Panc1 (cell line): ENCODE measurements at regions not wholly inside any gene's neighbourhood (a gene's known extent, or its start where the extent isn't known, plus 50 kb on each side); places are given as distances from the start of the nearest gene placed in this dataset.

Experiments
- ATAC-seq: fragments of 200-7000 bp; cut with Tn5 transposase; 2 replicates; pipeline ENCODE4 v1.9.1; 2020; ENCODE audit warnings: mild to moderate bottlenecking, moderate library complexity
- BruUV-seq: library from RNA; stranded (reverse); fragments of 400-500 nt; replicated peaks from 2 replicates; lab custom pipeline; 2021; lab: Mats Ljungman, UMichigan
- CTCF ChIA-PET: fragments of 300-600 bp; sonication (Branson Sonifier 250); formaldehyde crosslinking; loops from one replicate; lab custom pipeline; 2022; ENCODE audit warnings: antibody characterized with exemption; lab: Charles Lee
- POLR2A ChIA-PET: fragments of 300-600 bp; sonication (Branson Sonifier 250); formaldehyde crosslinking; loops from one replicate; lab custom pipeline; 2022; ENCODE audit warnings: antibody characterized with exemption; lab: Charles Lee
- DNase-seq: peaks from one replicate; pipeline ENCODE4 v3.0.0-alpha.2; 2010; ENCODE audit warnings: low read depth, low spot score
- H3K27ac ChIP-seq: 2 replicates; pipeline ENCODE4 v1.5.1; 2011; ENCODE audit warnings: mild to moderate bottlenecking, low read length, inconsistent platforms
- H3K27me3 ChIP-seq: fragments of 200-500 bp; sonication (Bioruptor generic); 2 replicates; pipeline ENCODE4 v1.6.0; 2014; ENCODE audit warnings: low read length, inconsistent platforms; ENCODE audit not compliant: control insufficient read depth, insufficient read depth
- H3K36me3 ChIP-seq: fragments of 200-500 bp; sonication (Bioruptor generic); 2 replicates; pipeline ENCODE4 v1.5.1; 2014; ENCODE audit warnings: inconsistent platforms, mild to moderate bottlenecking, low read length, moderate library complexity; ENCODE audit not compliant: control insufficient read depth, insufficient read depth
- H3K4me1 ChIP-seq: 2 replicates; pipeline ENCODE4 v1.5.1; 2011; ENCODE audit warnings: inconsistent platforms, mild to moderate bottlenecking, low read length, moderate library complexity; ENCODE audit not compliant: control insufficient read depth, insufficient read depth
- H3K4me3 ChIP-seq, 2 experiments: 2 replicates each; pipeline ENCODE4 v1.5.1; 2011 to 2012; ENCODE audit warnings: low read depth in 2 of 2, low read length in 2 of 2, mild to moderate bottlenecking in 2 of 2, inconsistent platforms in 1 of 2, moderate library complexity in 1 of 2
- H3K9me3 ChIP-seq: fragments of 200-500 bp; sonication (Bioruptor generic); 2 replicates; pipeline ENCODE4 v1.5.1; 2014; ENCODE audit warnings: low read depth, mild to moderate bottlenecking, inconsistent platforms, low read length, moderate library complexity; ENCODE audit not compliant: control insufficient read depth, insufficient read depth
- CTCF ChIP-seq: fragments of 450-650 bp; IDR thresholded peaks from 2 replicates; pipeline ENCODE4 v1.5.1; 2017; ENCODE audit warnings: mild to moderate bottlenecking
- POLR2AphosphoS5 ChIP-seq: IDR thresholded peaks from 2 replicates; pipeline ENCODE4 v1.6.1; 2012; ENCODE audit warnings: mild to moderate bottlenecking, low read depth, low read length, moderate library complexity
- SIN3A ChIP-seq: IDR thresholded peaks from 2 replicates; pipeline ENCODE4 v1.6.1; 2012; ENCODE audit warnings: low read depth, mild to moderate bottlenecking, low read length, moderate library complexity, borderline replicate concordance; ENCODE audit not compliant: insufficient read depth
- TCF7L2 ChIP-seq: IDR thresholded peaks from 2 replicates; pipeline ENCODE4 v1.6.1; 2011; ENCODE audit warnings: mild to moderate bottlenecking, low read depth, low read length, inconsistent platforms
- in situ Hi-C: cut with HindIII; loops from 2 replicates; pipeline ENCODE4 v1.10.0; 2016; ENCODE audit warnings: low sequenced_read_pairs, low pct_unique_long_range_greater_than_20kb
- intact Hi-C: fragments of 100-400 bp; cut with micrococcal nuclease; formaldehyde crosslinking; loops from one replicate; pipeline ENCODE4 v1.10.0; 2022; ENCODE audit not compliant: unreplicated experiment
- TF ChIP-seq, protein P1 (sequence below), 2 experiments: IDR thresholded peaks; 2 replicates each; pipeline ENCODE4 v1.6.1; 2011 to 2012; ENCODE audit warnings: low read depth in 2 of 2, control low read depth in 1 of 2, low read length in 1 of 2, mild to moderate bottlenecking in 1 of 2, moderate library complexity in 1 of 2; ENCODE audit not compliant: insufficient read depth in 1 of 2

DNA sequence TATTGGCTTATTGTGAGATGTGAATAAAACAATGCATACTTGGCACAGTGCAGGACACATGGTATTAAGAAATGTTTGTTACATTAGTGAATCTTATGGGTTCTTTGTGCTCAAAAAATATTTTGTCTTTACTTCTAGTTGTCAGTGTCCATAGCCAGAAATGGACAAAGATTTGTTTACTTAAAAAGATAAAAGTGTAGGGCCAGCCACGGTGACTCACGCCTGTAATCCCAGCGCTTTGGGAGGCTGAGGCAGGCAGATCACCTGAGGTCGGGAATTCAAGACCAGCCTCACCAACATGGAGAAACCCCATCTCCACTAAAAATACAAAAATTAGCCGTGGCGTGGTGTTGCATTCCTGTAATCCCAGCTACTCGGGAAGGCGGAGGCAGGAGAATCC lies 654.6 kb upstream of the NEGR1 start:
- intact Hi-C loops: loop anchor here (2.0 kb wide), 1 partner anchor 20 kb away; no protein-coding TSS in a partner anchor
- no peak for ATAC-seq
- H3K36me3 ChIP-seq: no peaks in the 10 kb centered on the region
- H3K27me3 ChIP-seq: no peaks in the 10 kb centered on the region
- no peak overlapping the region for H3K27ac ChIP-seq
- POLR2A ChIA-PET: no interaction called here
- BruUV-seq: no TSS peak
- no peak overlapping the region for H3K4me3 ChIP-seq
- CTCF ChIA-PET: no interaction called here
- no peaks in the 10 kb centered on the region for H3K4me1 ChIP-seq
- no peak for DNase-seq
- in situ Hi-C loops: no loop called here
- H3K9me3 ChIP-seq: no peaks in the 10 kb centered on the region
- TF ChIP-seq TCF7L2 (no peak), CTCF (no peak), POLR2AphosphoS5 (no peak), SIN3A (no peak)
- TF ChIP-seq, protein P1, sequence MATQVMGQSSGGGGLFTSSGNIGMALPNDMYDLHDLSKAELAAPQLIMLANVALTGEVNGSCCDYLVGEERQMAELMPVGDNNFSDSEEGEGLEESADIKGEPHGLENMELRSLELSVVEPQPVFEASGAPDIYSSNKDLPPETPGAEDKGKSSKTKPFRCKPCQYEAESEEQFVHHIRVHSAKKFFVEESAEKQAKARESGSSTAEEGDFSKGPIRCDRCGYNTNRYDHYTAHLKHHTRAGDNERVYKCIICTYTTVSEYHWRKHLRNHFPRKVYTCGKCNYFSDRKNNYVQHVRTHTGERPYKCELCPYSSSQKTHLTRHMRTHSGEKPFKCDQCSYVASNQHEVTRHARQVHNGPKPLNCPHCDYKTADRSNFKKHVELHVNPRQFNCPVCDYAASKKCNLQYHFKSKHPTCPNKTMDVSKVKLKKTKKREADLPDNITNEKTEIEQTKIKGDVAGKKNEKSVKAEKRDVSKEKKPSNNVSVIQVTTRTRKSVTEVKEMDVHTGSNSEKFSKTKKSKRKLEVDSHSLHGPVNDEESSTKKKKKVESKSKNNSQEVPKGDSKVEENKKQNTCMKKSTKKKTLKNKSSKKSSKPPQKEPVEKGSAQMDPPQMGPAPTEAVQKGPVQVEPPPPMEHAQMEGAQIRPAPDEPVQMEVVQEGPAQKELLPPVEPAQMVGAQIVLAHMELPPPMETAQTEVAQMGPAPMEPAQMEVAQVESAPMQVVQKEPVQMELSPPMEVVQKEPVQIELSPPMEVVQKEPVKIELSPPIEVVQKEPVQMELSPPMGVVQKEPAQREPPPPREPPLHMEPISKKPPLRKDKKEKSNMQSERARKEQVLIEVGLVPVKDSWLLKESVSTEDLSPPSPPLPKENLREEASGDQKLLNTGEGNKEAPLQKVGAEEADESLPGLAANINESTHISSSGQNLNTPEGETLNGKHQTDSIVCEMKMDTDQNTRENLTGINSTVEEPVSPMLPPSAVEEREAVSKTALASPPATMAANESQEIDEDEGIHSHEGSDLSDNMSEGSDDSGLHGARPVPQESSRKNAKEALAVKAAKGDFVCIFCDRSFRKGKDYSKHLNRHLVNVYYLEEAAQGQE (IDR thresholded peaks at IDR 0.05; ENCODE audit: insufficient read depth in 1 of 2, low read depth in 2 of 2, low read length in 1 of 2): no peak

- Histone ChIP-seq H3K27ac (no peak overlapping the region), H3K4me1 (no peaks in the 10 kb centered on the region), H3K9me3 (no peaks in the 10 kb centered on the region), H3K4me3 (no peak overlapping the region), H3K27me3 (no peaks in the 10 kb centered on the region), H3K36me3 (no peaks in the 10 kb centered on the region)
- DNase-seq (no peak), ATAC-seq (no peak)
- no TSS peak for BruUV-seq
- TF ChIP-seq SIN3A (no peak), CTCF (no peak), TCF7L2 (no peak)
- TF ChIP-seq, protein P1 (IDR thresholded peaks at IDR 0.05; ENCODE audit: insufficient read depth in 1 of 2, low read depth in 2 of 2, low read length in 1 of 2): no peak
- intact Hi-C loops: loop anchor here (2.0 kb wide), 1 partner anchor 19 kb away; no protein-coding TSS in a partner anchor
- ChIA-PET CTCF (no interaction called here), POLR2A (no interaction called here)
- in situ Hi-C loops: no loop called here
These were observed 653.9 kb upstream of the NEGR1 start for GRCh38 chr1:72936151-72936740.
